ENCODE measurements at regions not wholly inside any gene's neighbourhood (a gene's known extent, or its start where the extent isn't known, plus 50 kb on each side); places are given as distances from the start of the nearest gene placed in this dataset.
"Not testable (repeated sequence)": the region's sequence is repeated elsewhere in the genome, so short reads cannot be mapped to it uniquely, and the experiment has no call there.

- not testable (repeated sequence) for TF ChIP-seq CTCF, POLR2A (IDR thresholded peaks at IDR 0.05)
These were observed 232.5 kb upstream of the FOXF1 start for GRCh38 chr16:86277859-86278258.
